Choroid plexus epithelial cell (primary cell): ENCODE measurements at regions not wholly inside any gene's neighbourhood (a gene's known extent, or its start where the extent isn't known, plus 50 kb on each side); places are given as distances from the start of the nearest gene placed in this dataset.

ENCODE experiments used
- DNase-seq: peaks from one replicate; pipeline ENCODE4 v3.0.0-alpha.2; 2010; ENCODE audit warnings: low read depth
- H3K4me3 ChIP-seq: 2 replicates; pipeline ENCODE4 v1.5.1; 2011; ENCODE audit warnings: low read depth, mild to moderate bottlenecking, control low read depth, low read length, moderate library complexity
- TF ChIP-seq, protein P1 (sequence below): conservative IDR thresholded peaks from 2 replicates; pipeline ENCODE4 v1.5.1; 2011; ENCODE audit warnings: low read depth, mild to moderate bottlenecking, control low read depth, inconsistent platforms, low read length, moderate library complexity

DNA sequence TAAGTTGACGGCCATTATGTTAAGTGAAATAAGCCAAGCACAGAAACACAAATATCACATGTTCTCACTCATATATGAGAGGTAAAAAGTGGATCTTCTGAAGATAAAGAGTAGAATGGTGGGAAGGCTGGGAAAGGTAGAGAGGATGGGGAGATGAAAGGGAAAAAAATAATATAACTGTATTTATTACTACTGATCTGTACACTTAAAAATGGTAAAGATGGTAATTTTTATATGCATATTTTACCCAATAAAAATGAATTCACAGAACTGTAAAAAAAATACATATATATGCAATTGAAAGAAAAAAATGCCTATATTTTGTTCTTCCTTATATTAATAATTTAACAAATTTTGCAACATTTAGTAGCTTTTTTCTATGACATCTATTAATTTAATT, 694.4 kb upstream of the MARCKS start:
- no peak overlapping the region for H3K4me3 ChIP-seq
- no peak for DNase-seq
- TF ChIP-seq, protein P1, sequence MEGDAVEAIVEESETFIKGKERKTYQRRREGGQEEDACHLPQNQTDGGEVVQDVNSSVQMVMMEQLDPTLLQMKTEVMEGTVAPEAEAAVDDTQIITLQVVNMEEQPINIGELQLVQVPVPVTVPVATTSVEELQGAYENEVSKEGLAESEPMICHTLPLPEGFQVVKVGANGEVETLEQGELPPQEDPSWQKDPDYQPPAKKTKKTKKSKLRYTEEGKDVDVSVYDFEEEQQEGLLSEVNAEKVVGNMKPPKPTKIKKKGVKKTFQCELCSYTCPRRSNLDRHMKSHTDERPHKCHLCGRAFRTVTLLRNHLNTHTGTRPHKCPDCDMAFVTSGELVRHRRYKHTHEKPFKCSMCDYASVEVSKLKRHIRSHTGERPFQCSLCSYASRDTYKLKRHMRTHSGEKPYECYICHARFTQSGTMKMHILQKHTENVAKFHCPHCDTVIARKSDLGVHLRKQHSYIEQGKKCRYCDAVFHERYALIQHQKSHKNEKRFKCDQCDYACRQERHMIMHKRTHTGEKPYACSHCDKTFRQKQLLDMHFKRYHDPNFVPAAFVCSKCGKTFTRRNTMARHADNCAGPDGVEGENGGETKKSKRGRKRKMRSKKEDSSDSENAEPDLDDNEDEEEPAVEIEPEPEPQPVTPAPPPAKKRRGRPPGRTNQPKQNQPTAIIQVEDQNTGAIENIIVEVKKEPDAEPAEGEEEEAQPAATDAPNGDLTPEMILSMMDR = no peak

DNA sequence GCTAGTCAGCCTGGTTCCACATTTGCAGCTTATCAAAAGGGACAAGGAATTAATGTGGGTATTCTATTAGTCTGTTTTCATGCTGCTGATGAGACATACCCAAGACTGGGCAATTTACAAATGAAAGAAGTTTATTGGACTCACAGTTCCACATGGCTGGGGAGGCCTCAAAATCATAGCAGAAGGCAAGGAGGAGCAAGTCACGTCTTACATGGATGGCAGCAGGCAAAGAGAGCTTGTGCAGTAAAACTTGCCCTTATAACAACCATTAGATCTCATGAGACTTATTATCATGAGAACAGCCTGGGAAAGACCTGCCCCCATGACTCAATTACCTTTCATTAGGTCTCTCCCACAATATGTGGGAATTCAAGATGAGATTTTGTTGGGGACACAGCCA, 689.1 kb upstream of the MARCKS start:
- H3K4me3 ChIP-seq = no peak overlapping the region
- DNase-seq = no peak
- TF ChIP-seq, protein P1 = no peak

DNA sequence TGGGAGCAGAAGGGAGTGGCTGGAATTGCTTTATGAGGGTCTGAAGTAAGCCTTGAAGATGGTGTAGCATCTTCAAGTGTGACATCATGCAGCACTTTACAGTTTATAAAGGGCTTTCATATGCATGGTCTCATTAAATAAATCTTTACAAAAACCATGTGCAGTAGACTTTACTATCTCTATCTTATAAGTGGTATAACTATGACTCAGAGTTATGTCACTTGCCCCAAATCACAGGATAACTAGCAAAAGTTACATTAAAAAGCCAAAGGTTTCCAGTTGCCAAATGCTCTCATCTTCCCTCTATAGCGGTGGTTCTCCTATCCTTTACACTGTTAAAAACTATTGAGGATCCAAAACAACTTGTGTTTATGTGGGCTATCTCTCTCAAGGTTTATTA, 687.7 kb upstream of the MARCKS start:
- no peak overlapping the region for H3K4me3 ChIP-seq
- no peak for DNase-seq
- TF ChIP-seq, protein P1 = no peak

DNA sequence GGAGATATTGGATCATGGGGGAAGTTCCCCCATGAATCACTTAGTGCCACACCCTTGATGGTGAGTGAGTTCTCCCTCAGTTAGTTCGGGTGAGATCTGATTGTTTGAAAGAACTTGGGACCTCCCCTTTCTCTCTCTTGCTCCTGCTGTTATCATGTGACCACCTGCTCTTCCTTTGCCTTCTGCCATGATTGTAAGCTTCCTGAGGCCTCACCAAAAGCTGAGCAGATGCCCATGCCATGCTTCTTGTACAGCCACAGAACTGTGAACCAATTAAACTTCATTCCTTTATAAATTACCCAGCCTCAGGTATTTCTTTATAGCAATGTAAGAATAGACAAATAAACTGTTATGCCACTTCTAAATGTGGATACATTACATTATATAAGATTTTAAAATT, 686.7 kb upstream of the MARCKS start:
- TF ChIP-seq, protein P1 = no peak
- DNase-seq = no peak
- no peak overlapping the region for H3K4me3 ChIP-seq

DNA sequence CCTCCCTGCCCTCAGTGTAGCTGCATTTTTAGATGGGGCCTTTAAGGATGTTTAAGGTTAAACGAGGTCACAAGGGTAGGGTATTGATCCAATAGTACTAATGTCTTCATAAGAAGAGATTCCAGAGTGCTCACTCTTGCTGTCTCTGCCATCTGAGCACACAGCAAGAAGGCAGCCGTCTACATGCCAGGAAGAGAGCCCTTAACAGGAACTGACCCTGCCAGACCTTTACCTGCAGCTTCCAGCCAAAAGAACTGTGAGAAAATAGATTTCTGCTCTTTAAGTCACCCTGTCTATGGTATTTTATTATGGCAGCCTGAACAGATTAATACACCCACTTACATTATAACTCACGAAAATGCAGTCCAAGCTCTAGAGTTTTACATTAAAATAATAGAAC, 685.3 kb upstream of the MARCKS start:
- no peak overlapping the region for H3K4me3 ChIP-seq
- DNase-seq = no peak
- TF ChIP-seq, protein P1 = no peak

DNA sequence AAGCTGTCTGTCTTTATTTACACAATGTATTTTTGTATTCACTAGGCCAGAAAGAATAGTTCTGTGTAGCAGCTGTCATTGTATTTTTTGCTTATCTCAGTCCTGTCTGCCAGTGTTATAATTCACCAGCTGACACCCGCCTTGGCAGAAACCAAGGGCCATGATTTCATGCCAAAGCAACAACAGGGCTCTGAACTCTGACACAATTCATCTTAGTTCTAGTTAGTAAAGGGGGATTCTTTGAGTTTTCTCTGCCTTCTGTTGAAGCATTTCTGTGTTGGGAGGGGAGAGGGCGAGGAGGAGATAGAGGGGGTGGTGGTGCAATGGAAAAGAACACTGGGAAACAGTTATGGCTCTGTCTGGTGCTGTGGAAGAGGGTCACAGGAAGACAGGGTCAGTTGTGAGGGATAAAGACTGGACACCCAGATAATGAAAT, 684.6 kb upstream of the MARCKS start:
- no peak for DNase-seq
- H3K4me3 ChIP-seq = no peak overlapping the region
- TF ChIP-seq, protein P1 = no peak

DNA sequence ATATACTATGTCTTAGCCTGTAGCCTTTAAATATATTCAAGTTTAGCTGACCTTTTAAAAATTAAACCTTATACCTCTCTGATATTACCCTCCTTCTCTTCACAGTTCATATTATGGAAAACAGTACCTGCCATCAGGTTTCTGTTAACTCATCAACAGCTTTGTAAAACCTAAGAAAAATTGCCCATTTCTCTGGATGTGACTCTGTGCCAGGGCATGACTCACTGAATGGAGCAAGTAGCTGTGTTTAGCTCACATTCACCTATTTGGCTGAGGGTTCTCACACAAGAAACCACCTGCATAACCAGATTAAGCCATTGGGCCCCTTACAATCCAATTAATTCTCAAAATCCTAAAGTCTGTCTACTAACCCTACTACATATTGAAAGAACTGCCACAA, 678.8 kb upstream of the MARCKS start:
- DNase-seq = no peak
- TF ChIP-seq, protein P1 = no peak
- no peak overlapping the region for H3K4me3 ChIP-seq
